Natural killer cell treated with Interleukin-12 subunit alpha and Interleukin-12 subunit beta and Interleukin-15 and Interleukin-18, amount 100 ng/mL, for 72 hours (primary cell): ENCODE measurements at regions not wholly inside any gene's neighbourhood (a gene's known extent, or its start where the extent isn't known, plus 50 kb on each side); places are given as distances from the start of the nearest gene placed in this dataset.

Experiments
- ATAC-seq, 2 donors: fragments of 150-1000 bp; cut with Tn5 transposase in 1 of 2; sonication (Bioruptor Pico), chemical (Tn5 transposase) in 1 of 2; 2 replicates each; pipeline ENCODE4 v1.10.0; 2021
- DNase-seq: peaks from one replicate; pipeline ENCODE4 v3.0.0; 2022; ENCODE audit warnings: low spot score
- H3K27ac Mint-ChIP-seq, 2 donors: 1 replicate in 1 of 2; 2 replicates in 1 of 2; pipeline ENCODE4 v1.8.0; 2022; ENCODE audit warnings: mixed read lengths in 2 of 2, mild to moderate bottlenecking in 1 of 2, moderate library complexity in 1 of 2
- H3K27me3 Mint-ChIP-seq, 2 donors: 1 replicate in 1 of 2; 2 replicates in 1 of 2; pipeline ENCODE4 v1.8.0; 2022; ENCODE audit warnings: mixed read lengths in 2 of 2
- H3K36me3 Mint-ChIP-seq: one replicate; pipeline ENCODE4 v1.8.0; 2022; ENCODE audit warnings: mixed read lengths
- H3K4me1 Mint-ChIP-seq, 2 donors: 1 replicate in 1 of 2; 2 replicates in 1 of 2; pipeline ENCODE4 v1.8.0; 2022; ENCODE audit warnings: low read depth in 2 of 2, mixed read lengths in 2 of 2, mild to moderate bottlenecking in 1 of 2
- H3K4me3 Mint-ChIP-seq: one replicate; pipeline ENCODE4 v1.8.0; 2022; ENCODE audit warnings: mixed read lengths
- H3K9me3 Mint-ChIP-seq: 2 replicates; pipeline ENCODE4 v1.8.0; 2022; ENCODE audit warnings: mixed read lengths

GRCh38 chr13:39892721-39893685, 237.5 kb downstream of the COG6 start:
- Mint-ChIP-seq H3K27me3 (peaks cover 9 to 24% of the 10 kb centered on the region in 2 donors), H3K4me1 (peaks cover 4 to 6% of the 10 kb centered on the region in 2 donors), H3K27ac (no peak overlapping the region), H3K4me3 (no peak overlapping the region), H3K36me3 (no peaks in the 10 kb centered on the region), H3K9me3 (no peaks in the 10 kb centered on the region)
- DNase-seq (no peak), ATAC-seq (no peak)

DNA sequence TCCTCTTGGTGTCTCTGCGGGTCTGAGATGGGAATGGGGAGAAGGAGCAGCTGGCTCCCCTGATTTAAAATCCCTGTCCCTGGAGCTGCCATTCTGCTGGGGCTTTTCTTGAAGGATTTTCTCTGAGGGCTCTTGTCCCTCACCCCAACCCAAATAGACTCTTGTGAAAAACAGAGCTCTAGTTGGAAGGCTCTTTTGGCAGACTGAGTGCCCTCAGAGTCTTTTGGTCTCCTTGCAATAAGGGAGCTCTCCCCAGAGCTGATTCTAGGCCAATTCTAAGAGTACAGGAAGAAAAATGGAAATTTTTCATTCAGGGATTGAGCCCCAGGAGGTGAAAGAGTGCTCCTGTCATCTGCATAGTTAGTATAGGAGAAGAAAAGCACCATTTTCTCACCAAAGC, 238.3 kb downstream of the COG6 start:
- no peaks in the 10 kb centered on the region for H3K9me3 Mint-ChIP-seq
- no peak for ATAC-seq
- no peak for DNase-seq
- H3K27me3 Mint-ChIP-seq = peaks cover 9 to 24% of the 10 kb centered on the region in 2 donors
- H3K27ac Mint-ChIP-seq = no peak overlapping the region
- H3K36me3 Mint-ChIP-seq = no peaks in the 10 kb centered on the region
- peaks cover 4 to 6% of the 10 kb centered on the region in 2 donors for H3K4me1 Mint-ChIP-seq
- no peak overlapping the region for H3K4me3 Mint-ChIP-seq

DNA sequence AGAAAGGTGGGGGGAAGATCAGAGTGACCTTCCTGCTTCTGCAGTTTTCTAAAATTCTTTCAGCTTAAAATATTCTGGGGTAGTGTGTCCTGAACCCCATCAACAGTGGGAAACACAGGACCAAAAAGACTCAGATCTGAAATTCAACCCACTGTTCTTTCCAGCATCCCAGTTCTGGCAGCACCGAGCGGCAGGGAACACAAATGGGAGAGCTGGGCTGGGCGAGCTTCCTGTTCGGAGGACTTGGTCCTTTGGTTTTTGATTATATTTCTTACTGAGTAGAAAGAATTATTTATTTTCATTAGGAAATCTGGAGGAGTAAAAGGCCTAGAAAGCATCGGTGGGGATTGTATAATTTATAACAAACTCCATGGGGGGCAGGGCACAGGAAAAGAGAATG, 239.1 kb downstream of the COG6 start:
- peaks cover 9 to 26% of the 10 kb centered on the region in 2 donors for H3K27me3 Mint-ChIP-seq
- no peak for ATAC-seq
- H3K4me1 Mint-ChIP-seq = peaks cover 4 to 6% of the 10 kb centered on the region in 2 donors
- H3K27ac Mint-ChIP-seq = no peak overlapping the region
- no peak overlapping the region for H3K4me3 Mint-ChIP-seq
- H3K36me3 Mint-ChIP-seq = no peaks in the 10 kb centered on the region
- no peak for DNase-seq
- no peaks in the 10 kb centered on the region for H3K9me3 Mint-ChIP-seq

DNA sequence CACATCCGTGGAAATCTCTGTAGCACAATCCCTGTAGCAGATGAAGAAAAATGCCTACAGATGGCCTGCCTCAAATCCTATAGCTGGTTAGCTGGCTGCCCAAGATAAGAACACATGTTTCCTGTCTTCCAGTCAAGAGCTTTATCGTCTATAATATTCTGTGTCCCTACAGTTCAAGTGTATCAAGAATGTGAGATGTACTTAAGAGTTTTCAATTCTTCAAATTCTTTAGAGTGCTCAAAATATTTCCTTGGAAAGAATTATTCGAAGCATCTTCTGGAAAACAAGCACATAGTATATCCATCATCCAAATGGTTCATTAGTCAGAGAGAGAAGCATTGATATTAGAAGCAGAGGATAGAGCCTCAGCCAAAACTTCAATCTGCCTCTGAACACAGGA, 239.8 kb downstream of the COG6 start:
- Mint-ChIP-seq H3K36me3 (no peaks in the 10 kb centered on the region), H3K4me1 (peaks cover 4 to 6% of the 10 kb centered on the region in 2 donors), H3K27me3 (peaks cover 10 to 32% of the 10 kb centered on the region in 2 donors), H3K4me3 (no peak overlapping the region), H3K9me3 (no peaks in the 10 kb centered on the region), H3K27ac (no peak overlapping the region)
- no peak for ATAC-seq
- DNase-seq = no peak

GRCh38 chr13:39897636-39898035, 242.2 kb downstream of the COG6 start:
- Mint-ChIP-seq H3K36me3 (no peaks in the 10 kb centered on the region), H3K9me3 (no peaks in the 10 kb centered on the region), H3K4me3 (no peak overlapping the region), H3K27ac (no peak overlapping the region), H3K27me3 (peaks cover 14 to 47% of the 10 kb centered on the region in 2 donors), H3K4me1 (peaks cover 2 to 3% of the 10 kb centered on the region in 2 donors)
- DNase-seq (no peak), ATAC-seq (no peak)

DNA sequence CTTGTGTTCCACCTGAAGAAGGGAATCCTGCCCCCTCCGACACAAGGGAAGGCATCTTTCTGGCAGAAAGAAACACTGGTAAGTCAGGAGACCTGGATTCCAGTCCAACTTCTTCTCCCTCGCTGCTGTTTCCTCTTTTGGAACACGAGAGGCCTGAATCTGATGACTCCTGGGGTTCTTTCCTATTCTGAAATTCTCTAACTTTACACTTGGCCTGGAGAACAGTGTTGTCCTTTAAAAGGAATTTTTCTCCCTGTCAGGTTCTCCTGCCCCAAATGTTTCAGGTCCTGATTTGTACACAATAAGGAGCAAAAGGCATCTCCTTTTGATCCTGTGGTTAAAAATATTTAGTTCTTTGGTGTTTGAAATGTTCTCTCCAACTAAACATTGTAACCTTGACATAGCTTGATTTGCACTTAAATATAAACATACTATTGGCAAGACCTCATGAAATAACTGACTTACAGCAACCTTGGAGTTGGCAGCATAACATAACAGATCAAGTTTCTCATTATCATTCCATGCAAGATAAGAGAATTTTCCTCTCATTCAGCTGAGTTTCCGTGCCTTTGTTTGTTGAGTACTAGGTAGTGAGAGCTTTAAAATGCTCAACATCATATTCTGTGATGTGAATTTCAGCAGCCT, 244.8 kb downstream of the COG6 start:
- Mint-ChIP-seq H3K4me3 (no peak overlapping the region), H3K4me1 (no peaks in the 10 kb centered on the region), H3K27me3 (peaks cover 12 to 37% of the 10 kb centered on the region in 2 donors), H3K9me3 (no peaks in the 10 kb centered on the region), H3K27ac (no peak overlapping the region), H3K36me3 (no peaks in the 10 kb centered on the region)
- ATAC-seq (no peak), DNase-seq (no peak)

- Mint-ChIP-seq H3K27ac (no peak overlapping the region), H3K36me3 (no peaks in the 10 kb centered on the region), H3K27me3 (peaks cover 7 to 22% of the 10 kb centered on the region in 2 donors), H3K4me3 (no peak overlapping the region), H3K9me3 (no peaks in the 10 kb centered on the region), H3K4me1 (no peaks in the 10 kb centered on the region)
- DNase-seq (no peak), ATAC-seq (no peak)
These were observed 249.5 kb downstream of the COG6 start for GRCh38 chr13:39904959-39905358.

DNA sequence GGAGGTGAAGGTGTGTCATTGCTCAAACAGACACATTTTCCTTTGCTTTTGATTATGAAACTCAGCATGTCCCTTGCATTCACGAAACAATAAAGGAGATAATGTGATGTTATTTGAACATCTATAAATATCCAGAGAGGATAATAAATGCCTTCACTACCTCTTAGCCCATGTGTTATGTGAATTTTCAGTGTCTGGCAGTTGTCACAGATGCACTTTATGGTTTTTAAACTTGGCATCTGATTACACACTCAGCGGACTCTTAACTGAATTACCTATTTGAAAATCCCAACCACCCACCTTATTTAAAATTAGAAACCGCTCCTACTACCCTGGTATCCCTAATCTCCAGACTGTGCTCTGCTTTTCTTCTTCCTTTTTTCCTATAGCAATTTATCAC, 254.2 kb downstream of the COG6 start:
- H3K27ac Mint-ChIP-seq = no peak overlapping the region
- H3K4me1 Mint-ChIP-seq = no peaks in the 10 kb centered on the region
- no peak overlapping the region for H3K4me3 Mint-ChIP-seq
- H3K9me3 Mint-ChIP-seq = no peaks in the 10 kb centered on the region
- H3K36me3 Mint-ChIP-seq = no peaks in the 10 kb centered on the region
- DNase-seq (no peak), ATAC-seq (no peak)
- peaks cover 10 to 20% of the 10 kb centered on the region in 2 donors for H3K27me3 Mint-ChIP-seq

DNA sequence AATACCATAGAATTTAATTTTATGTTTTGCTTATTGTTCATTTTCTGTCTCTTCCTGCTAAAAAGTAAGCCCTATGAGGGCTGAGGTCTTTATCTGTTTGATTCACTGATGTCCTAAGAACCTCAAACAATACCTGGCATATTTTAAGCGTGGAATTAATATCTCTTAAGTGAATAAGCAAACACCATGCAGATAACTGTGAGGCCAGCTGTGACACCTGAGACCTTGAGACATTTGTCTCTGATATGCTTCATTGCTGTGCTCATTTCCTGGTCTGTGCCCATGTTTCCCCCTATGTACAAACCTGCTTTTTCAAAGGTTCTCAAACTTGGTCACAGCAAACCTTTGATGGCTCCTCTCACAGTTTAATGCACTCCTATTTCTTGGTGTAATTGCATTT, 254.6 kb downstream of the COG6 start:
- no peaks in the 10 kb centered on the region for H3K9me3 Mint-ChIP-seq
- no peaks in the 10 kb centered on the region for H3K4me1 Mint-ChIP-seq
- H3K27me3 Mint-ChIP-seq = peaks cover 10 to 20% of the 10 kb centered on the region in 2 donors
- DNase-seq = no peak
- no peak overlapping the region for H3K27ac Mint-ChIP-seq
- H3K4me3 Mint-ChIP-seq = no peak overlapping the region
- no peaks in the 10 kb centered on the region for H3K36me3 Mint-ChIP-seq
- ATAC-seq = no peak

- Mint-ChIP-seq H3K27me3 (peaks cover 10 to 20% of the 10 kb centered on the region in 2 donors), H3K36me3 (no peaks in the 10 kb centered on the region), H3K9me3 (no peaks in the 10 kb centered on the region), H3K4me3 (no peak overlapping the region), H3K27ac (no peak overlapping the region), H3K4me1 (no peaks in the 10 kb centered on the region)
- ATAC-seq (no peak), DNase-seq (no peak)
These were observed 255.4 kb downstream of the COG6 start for GRCh38 chr13:39910833-39911232.

- H3K4me3 Mint-ChIP-seq = no peak overlapping the region
- DNase-seq (no peak), ATAC-seq (no peak)
- H3K4me1 Mint-ChIP-seq = no peaks in the 10 kb centered on the region
- H3K27me3 Mint-ChIP-seq = peaks cover 12 to 28% of the 10 kb centered on the region in 2 donors
- no peaks in the 10 kb centered on the region for H3K9me3 Mint-ChIP-seq
- H3K27ac Mint-ChIP-seq = no peak overlapping the region
- no peaks in the 10 kb centered on the region for H3K36me3 Mint-ChIP-seq
These were observed 257.9 kb downstream of the COG6 start for GRCh38 chr13:39913339-39913738.

DNA sequence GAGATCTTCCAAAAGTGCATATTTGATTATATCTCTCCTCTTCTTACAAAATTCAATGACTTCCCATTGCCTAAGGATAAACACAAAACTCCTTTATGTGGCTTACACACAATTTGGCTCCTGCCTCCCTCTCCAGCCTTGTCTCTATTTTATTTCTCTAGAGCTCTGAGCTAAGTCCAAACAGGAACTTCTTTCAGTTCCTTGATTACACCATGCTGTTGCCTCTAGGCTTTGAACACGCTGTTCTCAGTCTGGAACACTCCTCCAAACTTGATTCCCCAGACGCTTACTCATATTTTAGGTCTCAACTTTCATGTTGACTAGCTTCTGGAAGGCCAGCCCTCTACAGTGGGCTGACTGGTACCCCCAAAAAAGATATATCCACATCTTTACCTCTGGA, 258.5 kb downstream of the COG6 start:
- Mint-ChIP-seq H3K4me3 (no peak overlapping the region), H3K9me3 (no peaks in the 10 kb centered on the region), H3K27me3 (peaks cover 12 to 28% of the 10 kb centered on the region in 2 donors), H3K4me1 (no peaks in the 10 kb centered on the region), H3K36me3 (no peaks in the 10 kb centered on the region), H3K27ac (no peak overlapping the region)
- ATAC-seq (no peak), DNase-seq (no peak)

GRCh38 chr13:39915418-39915817, 260.0 kb downstream of the COG6 start:
- H3K9me3 Mint-ChIP-seq = no peaks in the 10 kb centered on the region
- ATAC-seq = no peak
- no peaks in the 10 kb centered on the region for H3K36me3 Mint-ChIP-seq
- no peak for DNase-seq
- no peak overlapping the region for H3K4me3 Mint-ChIP-seq
- no peak overlapping the region for H3K27ac Mint-ChIP-seq
- H3K4me1 Mint-ChIP-seq = no peaks in the 10 kb centered on the region
- H3K27me3 Mint-ChIP-seq = peaks cover 14 to 29% of the 10 kb centered on the region in 2 donors

- ATAC-seq (no peak), DNase-seq (no peak)
- Mint-ChIP-seq H3K4me1 (no peaks in the 10 kb centered on the region), H3K36me3 (no peaks in the 10 kb centered on the region), H3K4me3 (no peak overlapping the region), H3K9me3 (no peaks in the 10 kb centered on the region), H3K27me3 (peaks cover 15 to 36% of the 10 kb centered on the region in 2 donors), H3K27ac (no peak overlapping the region)
These were observed 260.9 kb downstream of the COG6 start for GRCh38 chr13:39916330-39916729.
